ENCODE measurements at regions not wholly inside any gene's neighbourhood (a gene's known extent, or its start where the extent isn't known, plus 50 kb on each side); places are given as distances from the start of the nearest gene placed in this dataset.
"Not testable (repeated sequence)": the region's sequence is repeated elsewhere in the genome, so short reads cannot be mapped to it uniquely, and the experiment has no call there.

GRCh38 chr6:156687789-156688619 lies 89.2 kb upstream of the ARID1B start:
- no peak for DNase-seq

- DNase-seq, result peak; percentile 70
These were observed 90.0 kb upstream of the ARID1B start for GRCh38 chr6:156686995-156687788.

- DNase-seq, result peak; percentile 32
These were observed 90.7 kb upstream of the ARID1B start for GRCh38 chr6:156686301-156686994.

GRCh38 chr6:156685823-156686222 lies 91.4 kb upstream of the ARID1B start:
- no peak for DNase-seq

GRCh38 chr6:156683821-156684220 lies 93.4 kb upstream of the ARID1B start:
- DNase-seq, result no peak

GRCh38 chr6:156676721-156677120 lies 100.5 kb upstream of the ARID1B start:
- DNase-seq, result no peak

- DNase-seq, result no peak
These were observed 103.0 kb upstream of the ARID1B start for GRCh38 chr6:156674197-156674596.

GRCh38 chr6:156670097-156670496 lies 107.1 kb upstream of the ARID1B start:
- DNase-seq, result not testable (repeated sequence)

GRCh38 chr6:156662025-156662445 lies 115.1 kb upstream of the ARID1B start:
- no peak for DNase-seq

GRCh38 chr6:156660389-156660788 lies 116.8 kb upstream of the ARID1B start:
- no peak for DNase-seq

GRCh38 chr6:156659822-156660198 lies 117.4 kb upstream of the ARID1B start:
- no peak for DNase-seq

- DNase-seq, result no peak
These were observed 118.0 kb upstream of the ARID1B start for GRCh38 chr6:156658966-156659821.

- DNase-seq, result no peak
These were observed 118.8 kb upstream of the ARID1B start for GRCh38 chr6:156658186-156658965.

- DNase-seq, result no peak
These were observed 119.9 kb upstream of the ARID1B start for GRCh38 chr6:156657296-156657695.

- no peak for DNase-seq
These were observed 122.0 kb upstream of the ARID1B start for GRCh38 chr6:156654919-156655918.

- DNase-seq, result no peak
These were observed 124.9 kb upstream of the ARID1B start for GRCh38 chr6:156652231-156652750.

GRCh38 chr6:156651486-156651885 lies 125.7 kb upstream of the ARID1B start:
- DNase-seq, result no peak

- no peak for DNase-seq
These were observed 126.2 kb upstream of the ARID1B start for GRCh38 chr6:156650896-156651390.

- no peak for DNase-seq
These were observed 128.6 kb upstream of the ARID1B start for GRCh38 chr6:156648616-156649015.

- DNase-seq, result no peak
These were observed 129.2 kb upstream of the ARID1B start for GRCh38 chr6:156647991-156648390.
